GM18499 (cell line): ENCODE measurements at regions not wholly inside any gene's neighbourhood (a gene's known extent, or its start where the extent isn't known, plus 50 kb on each side); places are given as distances from the start of the nearest gene placed in this dataset.

Experiments used
- ATAC-seq: cut with Tn5 transposase; IDR thresholded peaks from one replicate; pipeline ENCODE4 v1.9.1; 2021; ENCODE audit warnings: moderate number of reproducible peaks; ENCODE audit not compliant: insufficient read depth, unreplicated experiment

DNA sequence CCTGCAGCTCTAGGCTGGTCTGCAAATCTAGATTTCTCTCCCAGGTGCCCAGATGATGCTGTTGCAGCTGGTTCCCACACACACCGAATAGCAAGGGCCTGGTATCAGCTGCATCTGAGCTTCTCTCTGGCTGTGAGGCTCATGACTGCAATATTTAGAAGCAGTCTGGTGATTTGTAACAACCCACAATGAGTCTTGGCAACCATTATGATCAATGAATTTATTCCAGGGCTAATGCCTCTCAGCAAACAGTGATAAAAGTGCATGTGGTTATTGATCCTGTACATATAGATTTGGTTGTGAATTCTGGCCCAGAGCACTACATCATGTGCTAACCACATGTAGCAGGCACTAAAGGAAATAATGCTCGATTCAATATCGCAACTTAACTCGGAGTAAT is 114.3 kb downstream of the ASCL4 start:
- ATAC-seq: no peak

DNA sequence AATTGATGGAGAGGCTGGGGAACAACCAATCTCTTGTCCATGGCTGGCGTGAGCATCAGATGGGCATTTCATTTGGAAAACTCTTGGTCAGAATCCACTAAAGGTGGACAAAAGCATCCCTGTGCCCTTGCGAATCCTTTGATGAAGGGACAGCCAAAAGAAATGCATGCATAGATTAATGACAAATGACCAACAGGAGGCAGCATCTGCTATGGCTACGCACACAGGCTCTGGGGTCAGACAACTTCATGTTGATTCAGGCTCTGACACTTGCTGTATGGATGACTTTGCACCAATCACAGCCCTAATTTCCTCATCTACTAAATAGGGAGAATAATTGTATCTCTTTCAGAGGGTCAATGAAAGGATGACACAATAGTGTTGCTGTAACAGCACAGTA is 117.5 kb downstream of the ASCL4 start:
- ATAC-seq: no peak

DNA sequence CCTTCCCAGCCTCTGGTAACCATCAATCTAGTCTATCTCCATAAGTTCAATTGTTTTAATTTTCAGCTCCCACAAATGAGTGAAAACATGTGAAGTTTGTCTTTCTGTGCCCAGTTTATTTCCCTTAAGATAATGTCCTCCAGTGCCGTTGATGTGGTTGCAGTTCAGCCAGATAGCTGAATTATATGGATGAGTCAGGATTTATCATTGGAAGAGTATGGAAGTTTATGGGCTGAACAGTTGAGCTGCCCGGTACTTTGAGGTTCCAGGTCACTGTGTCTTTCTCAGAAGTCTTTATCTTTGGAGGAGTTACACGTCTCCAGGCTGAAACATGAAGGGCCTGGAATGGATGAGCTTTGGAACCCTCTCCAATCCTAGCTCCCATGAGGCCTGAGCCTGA is 120.1 kb downstream of the ASCL4 start:
- no peak for ATAC-seq

DNA sequence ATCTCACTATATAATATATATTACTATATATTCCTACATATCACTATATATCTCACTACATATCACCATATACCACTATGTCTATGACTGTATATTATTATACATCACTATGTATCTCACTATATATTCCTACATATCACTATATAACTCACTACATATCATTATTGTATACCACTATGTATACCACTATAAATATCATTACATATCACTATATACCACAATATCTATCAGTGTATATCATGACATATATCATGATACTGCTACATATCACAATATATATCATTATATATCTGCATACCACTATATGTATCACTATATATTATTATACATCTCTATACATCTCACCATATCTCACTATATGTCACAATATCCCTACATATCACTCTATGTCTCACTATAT is 121.5 kb downstream of the ASCL4 start:
- no peak for ATAC-seq

DNA sequence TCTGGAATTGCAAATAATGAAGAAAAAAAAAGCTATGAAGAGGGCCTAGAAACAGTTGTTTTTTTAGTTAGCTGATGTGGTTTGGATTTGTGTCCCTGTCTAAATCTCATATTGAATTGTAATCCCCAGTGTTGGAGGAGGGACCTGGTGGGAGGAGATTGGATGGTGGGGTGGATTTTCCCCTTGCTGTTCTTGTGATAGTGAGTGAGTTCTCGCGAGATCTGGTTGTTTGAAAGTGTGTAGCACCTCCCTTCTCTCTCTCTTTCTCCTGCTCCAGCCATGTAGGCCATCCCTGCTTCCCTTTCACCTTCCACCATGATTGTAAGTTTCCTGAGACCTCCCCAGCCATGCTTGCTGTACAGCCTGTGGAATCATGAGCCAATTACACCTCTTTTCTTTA is 126.1 kb downstream of the ASCL4 start:
- no peak for ATAC-seq

DNA sequence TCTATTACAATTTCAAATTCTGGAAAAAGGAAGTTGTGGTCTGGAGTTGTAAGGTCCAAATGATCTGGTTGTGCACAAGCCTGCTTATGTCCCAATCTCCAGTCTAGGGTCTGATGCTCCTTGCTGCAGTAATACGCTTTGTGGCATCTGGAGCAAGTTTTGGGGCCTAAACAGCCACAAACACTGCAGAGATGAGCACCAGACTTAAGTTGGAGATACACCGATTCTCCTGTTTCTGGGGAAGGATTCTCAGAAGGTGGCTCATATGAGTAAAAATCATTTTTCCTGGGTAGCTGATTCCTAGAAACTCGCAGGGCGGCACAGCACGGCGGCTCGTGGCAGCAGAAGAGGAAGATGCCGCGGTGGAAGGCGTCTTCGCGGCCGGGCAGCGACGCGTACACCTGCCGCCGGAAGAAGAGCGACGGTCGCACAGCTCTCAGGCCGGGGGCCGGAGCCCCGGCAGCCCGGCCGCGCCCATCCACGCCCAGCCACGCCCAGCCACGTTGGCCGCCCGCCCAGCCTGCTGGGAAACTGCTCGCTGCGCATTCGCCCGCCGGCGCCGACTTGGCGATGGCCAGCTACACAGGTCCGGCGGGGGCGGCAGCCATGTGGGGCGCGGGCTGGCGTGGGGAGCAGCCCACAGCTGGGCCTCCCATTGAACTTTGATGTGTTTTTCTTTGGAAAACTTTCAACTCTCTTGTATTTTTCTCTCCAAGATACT is 129.0 kb downstream of the ASCL4 start:
- peak; percentile 71 for ATAC-seq

DNA sequence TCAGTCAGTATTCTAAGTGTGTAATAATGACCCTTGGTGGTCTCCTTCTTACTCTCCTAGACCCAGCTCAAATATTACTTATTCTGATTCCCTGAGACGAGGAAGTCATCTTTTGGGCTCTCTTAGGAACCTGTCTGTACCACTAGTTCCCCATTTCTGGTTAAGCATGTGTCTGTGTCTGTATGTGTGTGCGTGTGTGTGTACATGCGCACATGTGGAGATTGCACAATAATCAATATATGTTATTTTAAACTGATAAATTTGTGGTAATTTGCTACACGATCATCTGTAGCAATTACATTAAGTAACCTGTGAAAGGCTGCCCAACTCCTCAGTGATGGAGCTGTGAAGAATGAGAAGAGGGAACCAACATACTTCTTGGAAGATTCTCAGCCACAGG is 132.2 kb downstream of the ASCL4 start:
- ATAC-seq: no peak

DNA sequence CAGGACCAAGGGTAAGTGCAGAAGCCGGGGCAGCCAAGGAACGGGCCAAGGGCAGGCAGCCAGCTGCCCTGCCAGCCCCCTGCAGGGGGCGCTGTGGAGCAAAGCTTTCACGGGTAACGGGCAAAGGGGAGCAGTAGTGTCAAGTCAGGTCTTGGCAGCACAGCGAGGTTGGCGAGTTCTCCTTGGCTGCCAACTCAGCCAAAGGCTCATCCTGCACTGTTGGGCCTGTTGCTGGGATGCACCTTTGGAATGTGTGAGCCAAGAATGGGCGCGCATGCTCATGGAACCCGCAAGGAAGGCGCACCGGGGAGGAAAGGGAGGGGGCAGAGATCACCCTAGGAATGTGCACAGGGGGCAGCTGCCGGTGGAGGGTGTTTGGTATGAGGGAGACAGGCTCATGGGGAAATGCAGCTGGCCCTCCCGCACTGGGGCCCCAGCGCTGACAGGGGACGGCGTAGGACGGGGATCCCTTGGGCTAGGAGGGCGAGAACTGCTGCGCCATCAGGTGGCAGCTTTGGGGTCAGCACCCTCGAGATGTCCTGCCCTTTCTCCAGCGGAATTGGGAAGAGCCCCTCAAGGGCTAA is 138.0 kb downstream of the ASCL4 start:
- ATAC-seq: peak; percentile 47

DNA sequence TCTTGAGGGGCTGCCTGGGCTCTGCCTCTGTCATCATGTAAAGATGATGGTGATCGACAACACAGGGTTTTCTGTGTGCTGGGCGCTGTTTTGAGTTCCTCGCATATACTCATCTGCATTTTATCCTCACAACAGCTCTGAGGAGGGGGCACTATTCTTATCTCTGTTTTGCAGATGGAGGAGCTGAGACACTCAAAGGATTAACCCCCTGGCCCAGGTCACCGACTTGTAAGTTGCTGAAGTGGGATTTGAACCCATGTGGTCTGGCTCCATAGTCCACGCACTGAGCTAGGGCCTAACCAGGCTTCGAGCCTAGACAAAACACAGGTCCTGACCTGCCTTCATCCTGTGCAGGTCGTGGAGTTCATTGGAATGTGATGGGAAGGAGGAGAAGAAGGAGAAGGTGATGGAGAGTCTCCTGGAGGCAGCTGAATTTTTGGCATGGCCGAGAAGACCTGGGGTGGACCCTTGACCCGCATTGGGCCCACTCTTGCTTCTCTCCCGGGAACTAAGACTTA is 140.0 kb downstream of the ASCL4 start:
- no peak for ATAC-seq

DNA sequence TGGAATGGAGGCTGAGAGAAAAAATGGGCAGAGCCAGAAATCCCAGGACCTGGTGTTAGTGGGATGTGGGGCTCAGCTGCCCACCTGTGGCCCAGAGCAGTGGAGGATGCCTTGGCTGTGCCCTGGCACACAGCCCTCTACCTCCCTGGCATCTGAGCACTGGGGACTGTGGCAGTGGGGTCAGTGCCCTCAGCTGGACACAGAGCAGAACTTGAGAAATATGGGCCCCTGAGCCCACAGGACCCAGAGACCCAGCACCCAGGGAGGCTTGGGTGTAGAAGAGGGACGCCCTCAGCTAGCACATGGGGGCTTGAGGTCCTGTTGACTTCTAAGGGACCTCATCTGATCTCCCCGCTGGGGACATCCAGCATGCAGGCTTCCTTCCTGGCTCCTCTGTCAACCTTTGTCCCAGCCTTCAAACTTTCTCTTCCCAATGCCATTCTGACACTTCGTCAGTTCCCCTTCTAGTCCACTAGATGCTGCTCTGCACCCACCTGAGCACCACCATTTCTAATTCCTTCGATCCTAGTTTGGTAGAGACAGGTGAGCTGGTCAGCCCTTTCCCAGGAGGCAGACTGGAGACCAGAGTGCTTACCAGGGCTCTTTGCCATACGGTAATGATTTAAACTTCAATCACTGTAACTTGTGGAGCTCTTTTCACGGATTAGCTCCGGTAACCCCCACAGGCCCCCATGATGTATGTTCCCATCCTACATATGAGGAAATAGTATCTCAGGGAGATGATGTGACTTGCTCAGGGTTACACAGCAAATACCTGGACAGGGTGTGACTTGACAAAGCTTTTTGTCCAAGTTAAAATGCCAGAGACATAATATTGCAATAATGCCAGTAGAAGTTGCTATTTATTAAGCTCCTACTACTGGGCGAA is 143.7 kb downstream of the ASCL4 start:
- ATAC-seq: no peak

DNA sequence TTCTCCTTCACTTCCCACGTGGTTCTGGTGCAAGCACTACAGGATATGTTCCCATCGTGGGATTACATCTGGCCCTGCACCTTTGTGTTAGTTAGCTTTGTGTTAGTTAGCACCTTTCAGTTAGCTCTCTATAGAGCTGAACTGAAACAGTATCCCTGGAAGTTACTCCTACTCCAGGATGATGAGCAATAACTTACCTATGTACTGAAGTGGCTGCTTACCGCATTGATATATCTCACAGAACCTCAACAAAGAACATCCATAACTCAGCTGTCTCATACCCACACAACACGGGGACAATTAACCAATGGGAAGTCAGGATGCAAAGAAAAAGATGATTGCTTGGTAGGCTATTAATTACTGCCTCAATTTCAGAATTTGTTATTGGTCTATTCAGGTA is 146.6 kb downstream of the ASCL4 start:
- ATAC-seq: no peak

DNA sequence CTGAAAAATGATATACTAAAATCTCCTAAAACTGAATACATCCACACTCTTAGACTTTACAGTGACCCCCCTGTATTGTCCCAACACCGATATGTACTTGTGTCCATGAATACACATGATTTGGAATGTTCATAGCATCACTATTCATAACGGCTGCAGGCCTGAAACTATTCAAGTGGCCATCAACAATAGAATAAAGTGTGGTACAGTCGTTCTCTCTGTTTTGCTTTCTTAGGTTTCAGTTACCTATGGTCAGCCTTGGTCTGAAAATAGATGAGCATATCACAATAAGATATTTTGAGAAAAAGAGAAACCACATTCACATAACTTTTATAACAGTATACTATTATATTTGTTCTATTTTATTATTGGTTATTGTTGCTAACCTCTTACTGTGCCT is 150.6 kb downstream of the ASCL4 start:
- ATAC-seq: no peak

DNA sequence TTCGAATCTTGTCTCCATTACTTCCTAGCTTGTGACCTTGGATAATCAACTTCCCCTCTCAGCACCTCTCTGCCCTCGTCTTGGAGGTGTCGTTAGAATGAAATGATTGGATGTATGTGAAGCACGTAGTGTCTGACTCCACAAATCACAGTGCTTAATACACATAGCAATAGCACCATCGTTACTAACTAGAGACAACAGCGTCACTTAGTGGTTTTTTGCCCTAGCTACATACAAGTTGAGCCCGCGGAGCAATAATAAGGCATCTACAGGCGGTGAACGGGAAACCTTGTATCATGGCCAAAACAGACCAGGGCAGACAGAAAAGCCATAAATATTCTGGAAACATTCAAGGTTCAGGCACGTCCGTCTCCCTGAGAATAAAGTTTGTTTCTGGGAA is 154.9 kb downstream of the ASCL4 start:
- ATAC-seq: no peak

DNA sequence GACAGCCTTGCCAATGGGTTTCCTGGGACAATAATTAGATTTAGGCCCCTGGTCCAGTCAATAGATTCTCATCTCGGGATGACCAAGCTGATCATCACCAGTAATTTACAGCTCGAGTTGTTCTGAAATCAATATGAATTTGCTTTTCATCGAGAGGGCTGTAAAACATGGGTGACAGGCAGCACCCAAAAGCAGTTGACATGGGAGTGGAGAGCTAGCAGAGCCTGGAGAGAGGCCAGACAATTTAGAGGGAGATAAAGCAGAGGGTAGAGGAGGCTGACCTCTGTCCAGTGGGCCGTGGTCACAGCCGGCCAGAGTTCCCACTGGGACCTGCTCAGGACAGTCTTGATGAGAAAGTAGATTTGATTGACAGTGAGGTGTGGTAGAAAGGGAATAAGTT is 157.3 kb downstream of the ASCL4 start:
- ATAC-seq: no peak

DNA sequence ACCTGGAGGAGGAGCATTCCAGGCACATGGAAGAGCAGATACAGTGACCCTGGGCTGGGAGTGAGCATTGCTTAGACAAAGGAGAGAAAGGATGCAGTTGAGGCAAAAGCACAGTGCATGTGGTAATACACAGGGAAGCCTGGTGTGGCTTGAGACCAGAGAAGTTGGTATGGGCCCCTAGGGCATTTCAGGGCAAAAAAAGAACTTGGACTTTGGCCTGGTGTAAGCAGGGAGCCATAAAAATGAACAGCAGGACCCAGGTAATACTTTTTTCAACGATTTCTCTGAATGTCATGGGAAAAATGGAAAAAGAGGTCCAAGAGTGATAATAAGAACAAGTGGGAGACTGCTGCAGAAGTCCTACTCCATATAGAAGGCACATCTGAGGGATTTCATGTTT is 163.9 kb downstream of the ASCL4 start:
- ATAC-seq: no peak

DNA sequence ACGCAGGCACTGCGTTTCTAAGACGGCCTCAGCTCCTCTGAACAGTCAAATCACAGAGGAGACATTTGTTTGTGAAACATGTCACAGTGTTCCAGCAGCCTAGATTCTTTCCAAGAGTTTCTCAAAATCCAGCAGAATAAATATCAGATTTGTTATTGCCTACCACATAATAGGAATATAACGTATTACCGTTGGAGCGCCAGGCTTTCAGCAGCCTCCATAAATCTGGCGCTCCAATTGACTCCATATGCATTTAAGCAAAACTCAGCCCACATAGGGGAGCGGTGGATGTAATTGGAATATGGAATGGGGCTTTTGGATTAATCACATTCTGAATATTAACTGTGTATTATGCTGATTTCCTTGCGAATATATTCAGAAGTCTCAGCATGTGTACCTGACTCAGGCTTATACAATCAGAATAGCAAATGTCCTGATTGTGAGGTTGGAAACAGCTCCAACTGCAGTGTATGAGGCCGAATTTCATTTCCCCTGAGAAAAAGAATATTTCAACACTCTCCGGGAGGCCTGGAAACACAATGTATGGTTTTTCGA is 174.0 kb downstream of the ASCL4 start:
- ATAC-seq: no peak

DNA sequence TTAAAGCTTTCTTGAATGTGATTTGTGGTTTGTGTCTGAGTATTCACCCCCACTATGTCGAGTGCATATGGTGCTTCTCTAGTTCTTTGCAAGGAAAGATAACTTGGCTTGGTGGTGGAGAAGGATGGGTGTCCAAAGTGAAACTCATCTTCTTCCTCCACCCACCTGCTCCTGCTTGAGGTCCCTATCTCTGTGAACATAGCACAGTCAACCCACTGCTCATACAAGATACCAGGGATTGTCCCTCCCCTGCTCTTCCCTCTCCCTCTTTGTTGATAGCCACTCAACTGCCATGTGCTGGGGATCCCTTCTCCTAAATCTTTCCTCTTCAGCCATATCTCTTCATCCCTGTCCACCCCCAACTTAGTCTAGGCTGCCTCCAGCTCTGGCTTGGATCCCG is 176.5 kb downstream of the ASCL4 start:
- ATAC-seq: no peak

DNA sequence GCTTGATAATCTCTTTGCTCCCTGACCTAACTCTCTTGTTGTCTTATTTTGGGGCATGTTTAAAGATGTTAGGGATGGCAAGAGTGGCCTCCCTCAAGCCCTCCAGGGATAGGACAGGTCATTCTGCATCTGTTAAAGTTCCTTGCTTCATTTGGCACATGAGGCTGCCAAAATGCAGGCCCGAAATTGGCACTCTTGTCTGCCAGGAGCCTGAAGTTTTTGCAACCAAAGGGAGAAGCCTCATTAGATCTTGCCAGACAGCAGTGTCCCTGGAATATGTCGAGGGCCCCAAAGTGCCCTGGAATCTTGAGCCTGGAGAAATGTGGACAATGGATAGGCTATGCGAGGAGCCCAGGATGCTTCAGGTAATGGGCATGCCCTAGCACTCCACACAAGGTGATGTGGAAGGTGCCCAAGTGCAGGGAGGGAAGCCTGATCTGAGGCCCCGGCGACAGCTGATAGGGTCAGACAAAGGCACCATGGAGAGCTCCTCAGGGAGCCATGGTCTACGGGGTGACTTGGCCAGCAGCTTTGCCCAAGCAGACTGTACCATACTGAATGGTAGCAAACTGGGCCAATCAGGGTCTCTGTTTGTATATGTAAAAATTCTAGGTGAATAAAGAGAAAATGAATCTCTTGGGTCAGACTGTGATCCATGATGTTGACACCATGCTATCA is 173.0 kb upstream of the WSCD2 start:
- ATAC-seq: no peak

DNA sequence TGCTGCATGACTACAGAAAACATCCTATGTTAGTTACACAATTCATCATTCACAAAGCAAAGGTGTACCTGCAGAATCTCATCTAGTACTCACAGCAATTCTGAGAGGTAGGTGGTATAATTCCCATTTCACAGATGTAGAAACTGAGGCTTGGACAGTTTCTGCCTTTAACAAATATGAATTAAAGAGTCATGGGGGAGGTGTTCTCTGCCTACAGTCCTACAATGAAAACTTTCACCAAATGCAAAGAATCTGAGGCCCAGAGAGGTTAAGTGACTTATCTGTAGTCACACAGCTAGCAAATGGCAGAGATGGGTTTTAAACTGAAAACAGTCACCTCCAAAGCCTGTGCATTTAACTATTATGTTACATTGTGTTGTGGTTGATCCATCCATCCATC is 171.6 kb upstream of the WSCD2 start:
- ATAC-seq: no peak

DNA sequence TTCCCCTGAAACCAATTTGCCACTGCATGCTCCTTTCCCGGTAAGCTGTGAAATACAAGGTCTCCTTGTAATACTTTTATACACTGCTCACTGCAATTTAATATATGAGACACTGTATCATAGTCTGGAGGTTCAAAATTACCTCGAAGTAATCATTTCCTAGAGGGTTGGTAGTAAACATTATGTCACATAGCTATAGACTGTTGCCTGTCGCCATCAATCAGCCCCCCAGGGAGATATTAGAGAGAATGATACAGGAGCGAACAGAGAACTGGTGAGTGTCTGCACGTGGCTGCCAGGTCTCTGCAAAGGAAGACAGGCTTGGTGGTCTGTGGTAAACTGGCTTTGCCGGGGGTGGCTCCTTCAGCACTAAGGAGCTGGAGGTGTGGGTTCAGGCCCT is 165.5 kb upstream of the WSCD2 start:
- no peak for ATAC-seq
